ENCODE measurements at regions not wholly inside any gene's neighbourhood (a gene's known extent, or its start where the extent isn't known, plus 50 kb on each side); places are given as distances from the start of the nearest gene placed in this dataset.

DNA sequence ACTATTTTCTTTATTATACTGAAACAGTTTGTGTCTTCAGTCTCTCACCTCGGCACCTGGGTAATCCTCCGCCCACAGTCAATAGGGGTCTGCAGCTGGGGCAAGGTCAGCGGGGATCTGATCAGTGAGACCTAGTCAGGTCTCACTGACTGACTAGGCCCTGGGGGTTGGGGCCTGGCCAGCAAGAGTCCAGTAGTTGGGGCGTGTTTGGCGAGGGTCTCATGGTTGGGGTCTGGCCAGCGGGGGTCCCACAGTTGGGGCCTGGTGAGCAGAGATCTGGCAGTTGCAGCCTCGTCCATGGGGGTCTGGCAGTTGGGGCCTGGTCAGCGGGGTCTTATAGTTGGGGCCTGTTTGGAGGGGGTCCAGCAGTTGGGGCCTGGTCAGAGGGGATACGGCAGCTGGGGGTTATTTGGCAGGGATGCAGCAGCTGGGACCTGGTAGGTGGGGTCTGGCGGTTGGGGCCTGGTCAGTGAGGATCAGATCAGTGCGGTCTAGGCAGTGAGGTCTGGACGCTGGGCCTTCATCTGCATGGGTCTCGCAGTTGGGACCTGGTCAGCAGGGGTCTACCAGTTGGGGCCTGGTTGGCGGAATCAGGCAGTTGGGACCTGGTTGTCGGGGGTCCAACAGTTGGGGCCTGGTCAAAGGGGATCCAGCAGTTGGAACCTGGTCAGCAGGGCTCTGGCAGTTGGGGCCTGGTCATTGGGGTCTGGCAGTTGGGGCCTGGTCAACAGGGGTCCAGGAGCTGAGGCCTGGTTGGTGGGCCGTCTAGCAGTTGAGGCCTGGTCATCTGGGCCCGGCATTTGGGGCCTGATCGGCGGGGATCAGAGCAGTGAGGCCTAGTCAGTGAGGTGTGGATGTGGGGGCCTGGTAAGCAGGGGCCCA is 61.1 kb upstream of the TPM4 start:
- WGBS (ENCODE audit: low lambda C conversion rate) = 84% methylated on average over 13 of the region's 19 CpGs
- Histone ChIP-seq H3K9me3 (no peaks in the 10 kb centered on the region), H3K79me2 (ENCODE audit: insufficient read depth) (no peaks in the 10 kb centered on the region), H3K36me3 (replicated peaks in 1 of 2; ENCODE audit: control insufficient read depth in 1 of 2, insufficient read depth in 2 of 2, low read length in 1 of 2) (no peaks in the 10 kb centered on the region), H3K4me3 (ENCODE audit: low read depth in 2 of 2, low read length in 1 of 2) (no peak overlapping the region), H3F3A (replicated peaks; ENCODE audit: insufficient read depth) (no peaks in the 10 kb centered on the region), H3K4me2 (no peak overlapping the region), H3K9me2 (no peaks in the 10 kb centered on the region), H2AFZ (ENCODE audit: low read depth) (no peak overlapping the region), H3K4me1 (ENCODE audit: control insufficient read depth in 1 of 2, insufficient read depth in 2 of 2, low read depth in 1 of 2, low read length in 1 of 2) (no peaks in the 10 kb centered on the region), H3K27me3 (ENCODE audit: insufficient read depth) (no peaks in the 10 kb centered on the region; the same call in 1 of the 2 replicates), H4K20me1 (ENCODE audit: insufficient read depth) (no peaks in the 10 kb centered on the region), H3K27ac (ENCODE audit: low read depth in 2 of 2, low read length in 1 of 2) (no peak overlapping the region), H3K9ac (no peak overlapping the region)
- POLR2A ChIA-PET = interaction anchor here (0.6 kb wide), 1 partner anchor 134 kb away, joined by 5 read pairs; no protein-coding TSS in a partner anchor
- CTCF ChIA-PET = no interaction called here
- DNase-seq = peak; percentile 4
- no peak for TF ChIP-seq EZH2phosphoT487 (IDR thresholded peaks at IDR 0.05; ENCODE audit: borderline replicate concordance, low read depth)
- TF ChIP-seq, protein P1, sequence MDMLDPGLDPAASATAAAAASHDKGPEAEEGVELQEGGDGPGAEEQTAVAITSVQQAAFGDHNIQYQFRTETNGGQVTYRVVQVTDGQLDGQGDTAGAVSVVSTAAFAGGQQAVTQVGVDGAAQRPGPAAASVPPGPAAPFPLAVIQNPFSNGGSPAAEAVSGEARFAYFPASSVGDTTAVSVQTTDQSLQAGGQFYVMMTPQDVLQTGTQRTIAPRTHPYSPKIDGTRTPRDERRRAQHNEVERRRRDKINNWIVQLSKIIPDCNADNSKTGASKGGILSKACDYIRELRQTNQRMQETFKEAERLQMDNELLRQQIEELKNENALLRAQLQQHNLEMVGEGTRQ (IDR thresholded peaks at IDR 0.05; ENCODE audit: borderline replicate concordance, low read depth, low read length) = no peak
- TF ChIP-seq MEF2A (IDR thresholded peaks at IDR 0.05; ENCODE audit: borderline replicate concordance, low read depth) = no peak
- TF ChIP-seq EP300 (IDR thresholded peaks at IDR 0.05; ENCODE audit: borderline replicate concordance in 1 of 2, low read depth in 1 of 2, low read length in 1 of 2) = no peak
- TF ChIP-seq TAF1 (IDR thresholded peaks at IDR 0.05; ENCODE audit: borderline replicate concordance, low read depth, low read length) = no peak
- TF ChIP-seq, protein P2, sequence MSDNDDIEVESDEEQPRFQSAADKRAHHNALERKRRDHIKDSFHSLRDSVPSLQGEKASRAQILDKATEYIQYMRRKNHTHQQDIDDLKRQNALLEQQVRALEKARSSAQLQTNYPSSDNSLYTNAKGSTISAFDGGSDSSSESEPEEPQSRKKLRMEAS (IDR thresholded peaks at IDR 0.05; ENCODE audit: low read depth) = no peak
- TF ChIP-seq FOXJ3 (CRISPR knock-in tag; IDR thresholded peaks at IDR 0.05) = no peak
- no peak for TF ChIP-seq GATA2 (CRISPR knock-in tag; IDR thresholded peaks at IDR 0.05)
- TF ChIP-seq, protein P3, sequence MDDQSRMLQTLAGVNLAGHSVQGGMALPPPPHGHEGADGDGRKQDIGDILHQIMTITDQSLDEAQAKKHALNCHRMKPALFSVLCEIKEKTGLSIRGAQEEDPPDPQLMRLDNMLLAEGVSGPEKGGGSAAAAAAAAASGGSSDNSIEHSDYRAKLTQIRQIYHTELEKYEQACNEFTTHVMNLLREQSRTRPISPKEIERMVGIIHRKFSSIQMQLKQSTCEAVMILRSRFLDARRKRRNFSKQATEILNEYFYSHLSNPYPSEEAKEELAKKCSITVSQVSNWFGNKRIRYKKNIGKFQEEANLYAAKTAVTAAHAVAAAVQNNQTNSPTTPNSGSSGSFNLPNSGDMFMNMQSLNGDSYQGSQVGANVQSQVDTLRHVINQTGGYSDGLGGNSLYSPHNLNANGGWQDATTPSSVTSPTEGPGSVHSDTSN (IDR thresholded peaks at IDR 0.05) = no peak
- TF ChIP-seq NFIC (IDR thresholded peaks at IDR 0.05; ENCODE audit: borderline replicate concordance) = no peak
- no peak for TF ChIP-seq SIN3A (IDR thresholded peaks at IDR 0.05; ENCODE audit: borderline replicate concordance, low read depth, low read length)
- TF ChIP-seq, protein P4, sequence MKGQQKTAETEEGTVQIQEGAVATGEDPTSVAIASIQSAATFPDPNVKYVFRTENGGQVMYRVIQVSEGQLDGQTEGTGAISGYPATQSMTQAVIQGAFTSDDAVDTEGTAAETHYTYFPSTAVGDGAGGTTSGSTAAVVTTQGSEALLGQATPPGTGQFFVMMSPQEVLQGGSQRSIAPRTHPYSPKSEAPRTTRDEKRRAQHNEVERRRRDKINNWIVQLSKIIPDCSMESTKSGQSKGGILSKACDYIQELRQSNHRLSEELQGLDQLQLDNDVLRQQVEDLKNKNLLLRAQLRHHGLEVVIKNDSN (IDR thresholded peaks at IDR 0.05; ENCODE audit: borderline replicate concordance, low read depth) = no peak
- TF ChIP-seq, protein P5, sequence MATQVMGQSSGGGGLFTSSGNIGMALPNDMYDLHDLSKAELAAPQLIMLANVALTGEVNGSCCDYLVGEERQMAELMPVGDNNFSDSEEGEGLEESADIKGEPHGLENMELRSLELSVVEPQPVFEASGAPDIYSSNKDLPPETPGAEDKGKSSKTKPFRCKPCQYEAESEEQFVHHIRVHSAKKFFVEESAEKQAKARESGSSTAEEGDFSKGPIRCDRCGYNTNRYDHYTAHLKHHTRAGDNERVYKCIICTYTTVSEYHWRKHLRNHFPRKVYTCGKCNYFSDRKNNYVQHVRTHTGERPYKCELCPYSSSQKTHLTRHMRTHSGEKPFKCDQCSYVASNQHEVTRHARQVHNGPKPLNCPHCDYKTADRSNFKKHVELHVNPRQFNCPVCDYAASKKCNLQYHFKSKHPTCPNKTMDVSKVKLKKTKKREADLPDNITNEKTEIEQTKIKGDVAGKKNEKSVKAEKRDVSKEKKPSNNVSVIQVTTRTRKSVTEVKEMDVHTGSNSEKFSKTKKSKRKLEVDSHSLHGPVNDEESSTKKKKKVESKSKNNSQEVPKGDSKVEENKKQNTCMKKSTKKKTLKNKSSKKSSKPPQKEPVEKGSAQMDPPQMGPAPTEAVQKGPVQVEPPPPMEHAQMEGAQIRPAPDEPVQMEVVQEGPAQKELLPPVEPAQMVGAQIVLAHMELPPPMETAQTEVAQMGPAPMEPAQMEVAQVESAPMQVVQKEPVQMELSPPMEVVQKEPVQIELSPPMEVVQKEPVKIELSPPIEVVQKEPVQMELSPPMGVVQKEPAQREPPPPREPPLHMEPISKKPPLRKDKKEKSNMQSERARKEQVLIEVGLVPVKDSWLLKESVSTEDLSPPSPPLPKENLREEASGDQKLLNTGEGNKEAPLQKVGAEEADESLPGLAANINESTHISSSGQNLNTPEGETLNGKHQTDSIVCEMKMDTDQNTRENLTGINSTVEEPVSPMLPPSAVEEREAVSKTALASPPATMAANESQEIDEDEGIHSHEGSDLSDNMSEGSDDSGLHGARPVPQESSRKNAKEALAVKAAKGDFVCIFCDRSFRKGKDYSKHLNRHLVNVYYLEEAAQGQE (IDR thresholded peaks at IDR 0.05; ENCODE audit: low read depth, low read length) = no peak
- no peak for TF ChIP-seq RFX5 (IDR thresholded peaks at IDR 0.05; ENCODE audit: low read length)
- TF ChIP-seq SMC3 (IDR thresholded peaks at IDR 0.05; ENCODE audit: low read depth, low read length) = no peak
- TF ChIP-seq ELF1 (IDR thresholded peaks at IDR 0.05) = no peak

Data from SK-N-SH (cell line).